Fibroblast of the aortic adventitia (primary cell): ENCODE measurements at regions not wholly inside any gene's neighbourhood (a gene's known extent, or its start where the extent isn't known, plus 50 kb on each side); places are given as distances from the start of the nearest gene placed in this dataset.

ENCODE experiments used
- DNase-seq: peaks from one replicate; pipeline ENCODE4 v3.0.0-alpha.2; 2010; ENCODE audit warnings: low read depth
- H3K4me3 ChIP-seq: 2 replicates; pipeline ENCODE4 v1.5.1; 2011; ENCODE audit warnings: low read depth, mild to moderate bottlenecking, control low read depth, low read length, moderate library complexity
- CTCF ChIP-seq: IDR thresholded peaks from 2 replicates; pipeline ENCODE4 v1.5.1; 2011; ENCODE audit warnings: mild to moderate bottlenecking, low read length, control low read depth, inconsistent platforms; ENCODE audit not compliant: insufficient read depth

GRCh38 chr10:21340331-21340730 lies 185.2 kb downstream of the SKIDA1 start:
- no peak for DNase-seq
- no peak overlapping the region for H3K4me3 ChIP-seq
- no peak for TF ChIP-seq CTCF

GRCh38 chr10:21337171-21337792 lies 188.2 kb downstream of the SKIDA1 start:
- no peak overlapping the region for H3K4me3 ChIP-seq
- DNase-seq: no peak
- no peak for TF ChIP-seq CTCF

GRCh38 chr10:21336476-21337170 lies 188.9 kb downstream of the SKIDA1 start:
- H3K4me3 ChIP-seq: no peak overlapping the region
- no peak for TF ChIP-seq CTCF
- DNase-seq: peak; percentile 99

GRCh38 chr10:21334891-21335696 lies 190.4 kb downstream of the SKIDA1 start:
- TF ChIP-seq CTCF: no peak
- peak; percentile 98 for DNase-seq
- no peak overlapping the region for H3K4me3 ChIP-seq

- TF ChIP-seq CTCF: no peak
- no peak overlapping the region for H3K4me3 ChIP-seq
- DNase-seq: peak; percentile 12
Observed at GRCh38 chr10:21330628-21331020, 194.9 kb downstream of the SKIDA1 start.

GRCh38 chr10:21329995-21330627 lies 195.4 kb downstream of the SKIDA1 start:
- TF ChIP-seq CTCF: no peak

More at GRCh38 chr10:21329995-21330627, 195.4 kb downstream of the SKIDA1 start:
- no peak overlapping the region for H3K4me3 ChIP-seq
- DNase-seq: peak; percentile 78
